ENCODE measurements at regions not wholly inside any gene's neighbourhood (a gene's known extent, or its start where the extent isn't known, plus 50 kb on each side); places are given as distances from the start of the nearest gene placed in this dataset.

DNA sequence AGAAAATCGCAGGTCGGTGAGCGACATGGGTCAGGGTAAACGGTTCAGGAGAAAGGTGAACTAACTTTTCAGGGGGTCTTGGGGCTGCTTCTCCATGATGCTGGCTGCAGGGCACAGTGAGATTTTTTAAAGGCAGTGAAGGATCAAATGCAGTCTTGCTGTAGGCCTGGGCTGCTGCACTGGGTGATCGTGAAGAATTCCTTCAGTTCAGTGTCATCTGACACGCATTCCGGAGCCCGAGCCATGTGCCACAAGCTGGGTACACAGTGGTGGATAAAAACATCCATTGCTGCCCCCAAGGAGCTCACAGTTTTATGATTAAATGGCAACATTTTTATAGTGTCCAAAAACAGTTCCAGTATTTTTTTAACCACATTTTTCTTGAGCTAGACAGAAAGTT is 56.3 kb upstream of the GPR12 start:
- DNase-seq (ENCODE audit: extremely low read depth in 1 of 4, low spot score in 3 of 4) (no peak), FAIRE-seq (no peak), ATAC-seq (no peak)
- no peak for TF ChIP-seq ZNF586 (CRISPR knock-in tag; conservative IDR thresholded peaks at IDR 0.05)
- TF ChIP-seq MYBL2 (IDR thresholded peaks at IDR 0.05; ENCODE audit: low read depth), result no peak
- no peak for TF ChIP-seq MYBL2 (CRISPR knock-in tag; IDR thresholded peaks at IDR 0.05; ENCODE audit: borderline replicate concordance)
- TF ChIP-seq ZNF197 (CRISPR knock-in tag; IDR thresholded peaks at IDR 0.05; ENCODE audit: low read depth), result no peak
- no peak for TF ChIP-seq KDM2B (CRISPR knock-in tag; IDR thresholded peaks at IDR 0.05)
- no peak for TF ChIP-seq POLR3G (IDR thresholded peaks at IDR 0.05; ENCODE audit: extremely low read depth, insufficient read length, insufficient replicate concordance)
- TF ChIP-seq ZNF431 (CRISPR knock-in tag; IDR thresholded peaks at IDR 0.05), result no peak
- no peak for TF ChIP-seq ZFP36 (IDR thresholded peaks at IDR 0.05; ENCODE audit: low read depth, low read length, partially characterized antibody)
- TF ChIP-seq BACH1 (tag; IDR thresholded peaks at IDR 0.05), result no peak
- no peak for TF ChIP-seq ZNF124 (CRISPR knock-in tag; IDR thresholded peaks at IDR 0.05)
- TF ChIP-seq SNRNP70 (optimal IDR thresholded peaks at IDR 0.05; ENCODE audit: low read depth, low read length), result no peak
- TF ChIP-seq NFE2 (IDR thresholded peaks at IDR 0.05; ENCODE audit: low read depth), result no peak
- TF ChIP-seq ZNF133 (CRISPR knock-in tag; IDR thresholded peaks at IDR 0.05), result no peak
- WGBS (ENCODE audit: insufficient coverage, low coverage, missing lambda C conversion rate), result 0% methylated on average over 8 of the region's 8 CpGs
- Histone ChIP-seq H2AFZ (ENCODE audit: low read depth, low read length) (no peak overlapping the region), H3K4me1 (replicated peaks in 1 of 2; ENCODE audit: control insufficient read depth in 2 of 2, insufficient read depth in 2 of 2, low read length in 2 of 2) (no peaks in the 10 kb centered on the region), H3K36me3 (ENCODE audit: control insufficient read depth, insufficient read depth, low read length) (no peaks in the 10 kb centered on the region), H3K4me3 (no peak overlapping the region), H4K20me1 (replicated peaks; ENCODE audit: control insufficient read depth, insufficient read depth, low read length) (no peaks in the 10 kb centered on the region; the same call in 1 of the 2 replicates), H3K27me3 (ENCODE audit: control insufficient read depth in 2 of 2, insufficient read depth in 2 of 2, low read length in 2 of 2) (peaks cover 0 to 6% of the 10 kb centered on the region in 2 experiments; a peak in 2 of 5 replicates), H3K4me2 (ENCODE audit: insufficient read depth, low read length) (no peak overlapping the region), H3K9ac (ENCODE audit: insufficient read depth in 1 of 2, low read depth in 2 of 2, low read length in 2 of 2) (no peak overlapping the region), H3K79me2 (ENCODE audit: control insufficient read depth, insufficient read depth, low read length) (no peaks in the 10 kb centered on the region), H3K27ac (ENCODE audit: extremely low read depth, low read depth, low read length) (no peak overlapping the region), H3K9me3 (replicated peaks; ENCODE audit: control insufficient read depth, insufficient read depth, low read depth, low read length) (no peaks in the 10 kb centered on the region), H3K9me1 (ENCODE audit: control insufficient read depth, insufficient read depth, low read length) (no peaks in the 10 kb centered on the region)
- in situ Hi-C loops (cut with MboI) (no loop called here), intact Hi-C loops (cut with micrococcal nuclease) (no loop called here)
- CTCF ChIA-PET (ENCODE audit: low intra/inter-chr PET ratio), result no interaction called here
- BruUV-seq (replicated peaks), result no TSS peak
- POLR2A ChIA-PET, result no interaction called here

All from K562 (cell line).